ENCODE measurements at regions not wholly inside any gene's neighbourhood (a gene's known extent, or its start where the extent isn't known, plus 50 kb on each side); places are given as distances from the start of the nearest gene placed in this dataset.

- no peak overlapping the region for H3K9ac ChIP-seq (ENCODE audit: insufficient read depth, low read length)
Observed at GRCh38 chr15:29465816-29466215, 196.2 kb upstream of the NSMCE3 start.

DNA sequence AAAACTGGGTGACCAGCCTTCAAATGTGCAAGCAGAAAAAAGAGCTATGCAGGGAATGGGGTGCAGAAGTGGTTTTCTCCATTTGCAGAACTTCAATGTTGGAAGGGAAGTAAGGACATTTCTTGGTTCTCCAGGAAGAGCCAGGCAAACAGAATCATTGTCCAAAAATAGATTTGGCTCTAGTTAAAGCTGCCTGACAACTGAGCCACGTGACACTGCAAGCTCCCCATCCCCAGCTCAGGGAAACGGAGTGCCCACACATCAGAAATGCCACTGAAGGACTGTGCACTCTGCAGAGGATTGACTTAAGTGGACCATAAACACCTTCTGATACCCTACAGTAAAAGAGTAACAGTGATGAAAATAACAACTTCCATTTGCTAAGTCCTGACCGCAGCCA, 195.6 kb upstream of the NSMCE3 start:
- H3K27me3 ChIP-seq (ENCODE audit: control insufficient read depth, insufficient read depth, low read length) = no peaks in the 10 kb centered on the region
- no peaks in the 10 kb centered on the region for H4K20me1 ChIP-seq (ENCODE audit: control insufficient read depth, extremely low read depth, insufficient read depth, low read length)
- H3K4me1 ChIP-seq (ENCODE audit: control insufficient read depth, extremely low read depth, insufficient read depth, low read length) = no peaks in the 10 kb centered on the region
- H3K79me2 ChIP-seq (ENCODE audit: control insufficient read depth, insufficient read depth, low read length) = no peaks in the 10 kb centered on the region
- no peak for TF ChIP-seq EZH2 (IDR thresholded peaks at IDR 0.05; ENCODE audit: low read length, missing control alignments)
- TF ChIP-seq, protein P1, sequence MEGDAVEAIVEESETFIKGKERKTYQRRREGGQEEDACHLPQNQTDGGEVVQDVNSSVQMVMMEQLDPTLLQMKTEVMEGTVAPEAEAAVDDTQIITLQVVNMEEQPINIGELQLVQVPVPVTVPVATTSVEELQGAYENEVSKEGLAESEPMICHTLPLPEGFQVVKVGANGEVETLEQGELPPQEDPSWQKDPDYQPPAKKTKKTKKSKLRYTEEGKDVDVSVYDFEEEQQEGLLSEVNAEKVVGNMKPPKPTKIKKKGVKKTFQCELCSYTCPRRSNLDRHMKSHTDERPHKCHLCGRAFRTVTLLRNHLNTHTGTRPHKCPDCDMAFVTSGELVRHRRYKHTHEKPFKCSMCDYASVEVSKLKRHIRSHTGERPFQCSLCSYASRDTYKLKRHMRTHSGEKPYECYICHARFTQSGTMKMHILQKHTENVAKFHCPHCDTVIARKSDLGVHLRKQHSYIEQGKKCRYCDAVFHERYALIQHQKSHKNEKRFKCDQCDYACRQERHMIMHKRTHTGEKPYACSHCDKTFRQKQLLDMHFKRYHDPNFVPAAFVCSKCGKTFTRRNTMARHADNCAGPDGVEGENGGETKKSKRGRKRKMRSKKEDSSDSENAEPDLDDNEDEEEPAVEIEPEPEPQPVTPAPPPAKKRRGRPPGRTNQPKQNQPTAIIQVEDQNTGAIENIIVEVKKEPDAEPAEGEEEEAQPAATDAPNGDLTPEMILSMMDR (conservative IDR thresholded peaks at IDR 0.05 in 1 of 2, IDR thresholded peaks at IDR 0.05 in 1 of 2; ENCODE audit: low read depth in 1 of 2, low read length in 2 of 2) = no peak
- no peak overlapping the region for H3K27ac ChIP-seq (ENCODE audit: insufficient read depth, low read length)
- no peaks in the 10 kb centered on the region for H3K36me3 ChIP-seq (ENCODE audit: control insufficient read depth, insufficient read depth, low read length)
- H3K4me3 ChIP-seq (replicated peaks in 1 of 4; ENCODE audit: control extremely low read depth in 1 of 4, insufficient read depth in 1 of 4, low read depth in 3 of 4, low read length in 4 of 4) = no peak overlapping the region
- H3K9ac ChIP-seq (ENCODE audit: insufficient read depth, low read length) = no peak overlapping the region
- no peak overlapping the region for H3K4me2 ChIP-seq (ENCODE audit: extremely low read depth, insufficient read depth, low read length)
- no peaks in the 10 kb centered on the region for H3K9me3 ChIP-seq (ENCODE audit: control insufficient read depth, insufficient read depth, low read depth, low read length)
- no peak for DNase-seq (ENCODE audit: low read depth in 2 of 2)
- H2AFZ ChIP-seq (ENCODE audit: low read length) = no peak overlapping the region

More at GRCh38 chr15:29465816-29466215, 196.2 kb upstream of the NSMCE3 start:
- Histone ChIP-seq H3K27ac (ENCODE audit: insufficient read depth, low read length) (no peak overlapping the region), H3K79me2 (ENCODE audit: control insufficient read depth, insufficient read depth, low read length) (no peaks in the 10 kb centered on the region), H3K4me1 (ENCODE audit: control insufficient read depth, extremely low read depth, insufficient read depth, low read length) (no peaks in the 10 kb centered on the region), H3K4me2 (ENCODE audit: extremely low read depth, insufficient read depth, low read length) (no peak overlapping the region), H2AFZ (ENCODE audit: low read length) (no peak overlapping the region), H3K4me3 (replicated peaks in 1 of 4; ENCODE audit: control extremely low read depth in 1 of 4, insufficient read depth in 1 of 4, low read depth in 3 of 4, low read length in 4 of 4) (no peak overlapping the region), H3K27me3 (ENCODE audit: control insufficient read depth, insufficient read depth, low read length) (no peaks in the 10 kb centered on the region), H4K20me1 (ENCODE audit: control insufficient read depth, extremely low read depth, insufficient read depth, low read length) (no peaks in the 10 kb centered on the region), H3K9me3 (ENCODE audit: control insufficient read depth, insufficient read depth, low read depth, low read length) (no peaks in the 10 kb centered on the region), H3K36me3 (ENCODE audit: control insufficient read depth, insufficient read depth, low read length) (no peaks in the 10 kb centered on the region)
- DNase-seq (ENCODE audit: low read depth in 2 of 2) = no peak
- TF ChIP-seq, protein P1 (conservative IDR thresholded peaks at IDR 0.05 in 1 of 2, IDR thresholded peaks at IDR 0.05 in 1 of 2; ENCODE audit: low read depth in 1 of 2, low read length in 2 of 2) = no peak
- no peak for TF ChIP-seq EZH2 (IDR thresholded peaks at IDR 0.05; ENCODE audit: low read length, missing control alignments)

- H3K4me1 ChIP-seq (ENCODE audit: control insufficient read depth, extremely low read depth, insufficient read depth, low read length) = no peaks in the 10 kb centered on the region
- H3K9me3 ChIP-seq (ENCODE audit: control insufficient read depth, insufficient read depth, low read depth, low read length) = no peaks in the 10 kb centered on the region
- no peak overlapping the region for H3K4me3 ChIP-seq (replicated peaks in 1 of 4; ENCODE audit: control extremely low read depth in 1 of 4, insufficient read depth in 1 of 4, low read depth in 3 of 4, low read length in 4 of 4)
- TF ChIP-seq, protein P1 (conservative IDR thresholded peaks at IDR 0.05 in 1 of 2, IDR thresholded peaks at IDR 0.05 in 1 of 2; ENCODE audit: low read depth in 1 of 2, low read length in 2 of 2) = no peak
- TF ChIP-seq EZH2 (IDR thresholded peaks at IDR 0.05; ENCODE audit: low read length, missing control alignments) = no peak
- no peak overlapping the region for H3K4me2 ChIP-seq (ENCODE audit: extremely low read depth, insufficient read depth, low read length)
- no peak overlapping the region for H3K27ac ChIP-seq (ENCODE audit: insufficient read depth, low read length)
- no peaks in the 10 kb centered on the region for H4K20me1 ChIP-seq (ENCODE audit: control insufficient read depth, extremely low read depth, insufficient read depth, low read length)
- H2AFZ ChIP-seq (ENCODE audit: low read length) = no peak overlapping the region
- H3K27me3 ChIP-seq (ENCODE audit: control insufficient read depth, insufficient read depth, low read length) = no peaks in the 10 kb centered on the region
- DNase-seq (ENCODE audit: low read depth in 2 of 2) = no peak
- no peak overlapping the region for H3K9ac ChIP-seq (ENCODE audit: insufficient read depth, low read length)
- H3K79me2 ChIP-seq (ENCODE audit: control insufficient read depth, insufficient read depth, low read length) = no peaks in the 10 kb centered on the region
- no peaks in the 10 kb centered on the region for H3K36me3 ChIP-seq (ENCODE audit: control insufficient read depth, insufficient read depth, low read length)
Observed at GRCh38 chr15:29461877-29462276, 192.3 kb upstream of the NSMCE3 start.

All from fibroblast of lung (primary cell).